ENCODE measurements at regions not wholly inside any gene's neighbourhood (a gene's known extent, or its start where the extent isn't known, plus 50 kb on each side); places are given as distances from the start of the nearest gene placed in this dataset.

DNA sequence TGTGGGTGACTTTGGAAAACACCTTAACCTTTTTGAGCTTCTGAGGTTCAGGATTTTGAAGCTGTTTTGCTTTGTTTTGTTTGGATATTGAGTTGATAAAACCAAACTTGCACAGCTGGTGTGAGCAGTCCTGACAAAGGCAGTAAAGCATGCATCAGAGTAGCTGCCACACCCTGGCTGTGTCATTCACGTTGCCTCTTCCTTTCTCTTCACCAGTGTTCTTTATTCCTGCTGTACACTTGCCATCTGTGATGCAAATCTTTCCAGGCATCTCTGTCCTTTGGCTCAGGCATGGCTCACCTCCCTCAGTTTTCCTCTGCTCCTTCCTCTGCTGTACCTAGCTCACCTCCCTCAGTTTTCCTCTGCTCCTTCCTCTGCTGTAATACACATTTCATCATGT is 1850.2 kb upstream of the AGA start:
- POLR2A ChIA-PET: no interaction called here
- no peak for ATAC-seq (replicated peaks in 1 of 4)

DNA sequence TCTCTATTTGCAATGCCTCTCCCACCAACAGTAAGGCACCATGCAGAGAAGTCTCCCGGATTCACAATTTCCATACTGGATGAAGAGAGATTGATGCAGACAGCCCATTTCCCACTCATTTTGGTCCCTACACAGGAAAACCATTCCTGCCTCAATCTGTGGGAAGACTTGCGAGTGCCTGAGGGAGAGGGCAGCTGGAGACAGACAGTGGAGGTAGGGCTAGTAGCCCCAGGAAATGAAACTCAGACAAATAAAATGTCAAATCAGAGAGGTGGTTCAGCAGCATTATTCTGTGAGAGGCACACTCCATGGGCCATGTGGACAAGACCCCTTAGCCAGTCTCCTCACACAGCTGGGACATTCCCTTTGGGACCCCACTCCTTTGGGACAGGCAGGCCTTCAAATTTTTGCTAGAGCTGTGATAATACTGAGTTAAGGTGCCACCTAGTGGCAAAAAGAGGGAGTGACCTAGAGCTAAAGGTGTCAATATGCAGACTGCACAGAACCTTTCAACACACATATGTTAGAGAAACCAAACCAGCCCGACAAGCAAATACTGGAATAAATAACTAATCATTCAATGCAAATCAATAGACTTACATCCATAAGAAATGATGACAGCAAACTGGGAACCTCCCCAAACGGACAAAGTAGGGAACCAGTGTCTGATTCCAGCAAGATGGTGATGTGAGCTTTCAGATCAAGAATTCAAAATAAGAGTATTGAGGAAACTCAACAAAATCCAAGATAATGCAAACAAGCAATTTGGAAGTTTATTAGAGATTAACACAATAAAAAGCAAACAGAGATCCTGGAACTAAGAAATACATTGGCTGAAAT is 1865.3 kb upstream of the AGA start:
- H3K4me3 ChIP-seq (ENCODE audit: control insufficient read depth in 1 of 2, extremely low read depth in 1 of 2, low read length in 1 of 2): no peak overlapping the region
- H3K27ac Mint-ChIP-seq: no peak overlapping the region
- no peak for ATAC-seq (replicated peaks in 1 of 4)

More for the DNA sequence above, 1850.2 kb upstream of the AGA start:
- H3K36me3 ChIP-seq (ENCODE audit: control insufficient read depth in 2 of 2, extremely low read depth in 1 of 2, insufficient read depth in 1 of 2, low read length in 1 of 2): no peaks in the 10 kb centered on the region
- H3K27me3 Mint-ChIP-seq: no peaks in the 10 kb centered on the region
- H3K36me3 Mint-ChIP-seq: no peaks in the 10 kb centered on the region
- WGBS (ENCODE audit: insufficient coverage): 23% methylated on average over 1 of the region's 1 CpG
- no peaks in the 10 kb centered on the region for H3K27me3 ChIP-seq (replicated peaks in 1 of 2; ENCODE audit: control insufficient read depth in 2 of 2, extremely low read depth in 1 of 2, insufficient read depth in 2 of 2, low read length in 1 of 2)
- CTCF ChIA-PET: no interaction called here
- peaks cover 12 to 27% (median 16%) of the 10 kb centered on the region in 3 donors for H3K9me3 Mint-ChIP-seq
- H3K4me1 ChIP-seq (ENCODE audit: control insufficient read depth in 1 of 2, extremely low read depth in 1 of 2, insufficient read depth in 2 of 2, low read length in 2 of 2): no peaks in the 10 kb centered on the region
- no peak overlapping the region for H3K4me3 ChIP-seq (ENCODE audit: control insufficient read depth in 1 of 2, extremely low read depth in 1 of 2, low read length in 1 of 2)
- H3K27ac Mint-ChIP-seq: no peak overlapping the region
- DNase-seq: no peak
- no peaks in the 10 kb centered on the region for H3K9me3 ChIP-seq
- H3K4me1 Mint-ChIP-seq: no peaks in the 10 kb centered on the region
- no peak overlapping the region for H3K4me3 Mint-ChIP-seq
- no peak overlapping the region for H3K27ac ChIP-seq (ENCODE audit: low read length)

DNA sequence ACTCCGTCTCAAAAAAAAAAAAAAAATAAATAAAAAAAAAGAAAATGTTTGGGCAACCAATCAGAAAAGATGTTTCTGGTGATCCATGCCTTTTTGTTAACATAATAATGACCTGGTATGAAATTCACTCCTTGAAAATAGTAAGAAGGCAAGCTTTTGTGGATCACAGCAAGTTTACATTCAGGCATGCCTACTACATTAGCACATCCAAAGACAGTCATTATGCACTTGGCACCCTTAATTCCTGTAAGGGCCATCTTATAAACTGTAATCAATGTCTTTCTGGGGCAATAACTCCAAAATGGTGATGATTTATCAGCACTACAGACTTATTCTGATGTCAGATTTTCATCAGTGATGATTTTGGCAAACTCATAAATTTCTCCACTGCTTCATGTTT is 1871.6 kb upstream of the AGA start:
- POLR2A ChIA-PET: no interaction called here
- WGBS (ENCODE audit: insufficient coverage): no CpG with 5 or more reads among the region's 1 CpG
- Mint-ChIP-seq H3K27ac (no peak overlapping the region), H3K9me3 (peaks cover 14 to 18% (median 14%) of the 10 kb centered on the region in 3 donors), H3K4me3 (no peak overlapping the region), H3K36me3 (no peaks in the 10 kb centered on the region), H3K4me1 (no peaks in the 10 kb centered on the region), H3K27me3 (no peaks in the 10 kb centered on the region)
- ATAC-seq (replicated peaks in 1 of 4) (no peak), DNase-seq (no peak)
- Histone ChIP-seq H3K4me3 (ENCODE audit: control insufficient read depth in 1 of 2, extremely low read depth in 1 of 2, low read length in 1 of 2) (no peak overlapping the region), H3K4me1 (ENCODE audit: control insufficient read depth in 1 of 2, extremely low read depth in 1 of 2, insufficient read depth in 2 of 2, low read length in 2 of 2) (no peaks in the 10 kb centered on the region), H3K27ac (ENCODE audit: low read length) (no peak overlapping the region), H3K9me3 (no peaks in the 10 kb centered on the region), H3K27me3 (replicated peaks in 1 of 2; ENCODE audit: control insufficient read depth in 2 of 2, extremely low read depth in 1 of 2, insufficient read depth in 2 of 2, low read length in 1 of 2) (no peaks in the 10 kb centered on the region), H3K36me3 (ENCODE audit: control insufficient read depth in 2 of 2, extremely low read depth in 1 of 2, insufficient read depth in 1 of 2, low read length in 1 of 2) (no peaks in the 10 kb centered on the region)
- CTCF ChIA-PET: no interaction called here

More for the DNA sequence above, 1865.3 kb upstream of the AGA start:
- Histone ChIP-seq H3K36me3 (ENCODE audit: control insufficient read depth in 2 of 2, extremely low read depth in 1 of 2, insufficient read depth in 1 of 2, low read length in 1 of 2) (no peaks in the 10 kb centered on the region), H3K4me1 (ENCODE audit: control insufficient read depth in 1 of 2, extremely low read depth in 1 of 2, insufficient read depth in 2 of 2, low read length in 2 of 2) (no peaks in the 10 kb centered on the region), H3K27me3 (replicated peaks in 1 of 2; ENCODE audit: control insufficient read depth in 2 of 2, extremely low read depth in 1 of 2, insufficient read depth in 2 of 2, low read length in 1 of 2) (no peaks in the 10 kb centered on the region), H3K9me3 (no peaks in the 10 kb centered on the region), H3K27ac (ENCODE audit: low read length) (no peak overlapping the region)
- ChIA-PET POLR2A (no interaction called here), CTCF (interaction anchor here in 1 of 2 donors (0.6 kb wide), 1 partner anchor 23 kb away, joined by 3 read pairs; no protein-coding TSS in a partner anchor)
- no peaks in the 10 kb centered on the region for H3K27me3 Mint-ChIP-seq
- H3K4me3 Mint-ChIP-seq: no peak overlapping the region
- H3K4me1 Mint-ChIP-seq: no peaks in the 10 kb centered on the region
- WGBS (ENCODE audit: insufficient coverage): no CpG with 5 or more reads among the region's 4 CpGs
- peak in 1 of 35 experiments; percentile 9 for DNase-seq
- H3K36me3 Mint-ChIP-seq: no peaks in the 10 kb centered on the region
- peaks cover 10 to 28% (median 14%) of the 10 kb centered on the region in 3 donors for H3K9me3 Mint-ChIP-seq

DNA sequence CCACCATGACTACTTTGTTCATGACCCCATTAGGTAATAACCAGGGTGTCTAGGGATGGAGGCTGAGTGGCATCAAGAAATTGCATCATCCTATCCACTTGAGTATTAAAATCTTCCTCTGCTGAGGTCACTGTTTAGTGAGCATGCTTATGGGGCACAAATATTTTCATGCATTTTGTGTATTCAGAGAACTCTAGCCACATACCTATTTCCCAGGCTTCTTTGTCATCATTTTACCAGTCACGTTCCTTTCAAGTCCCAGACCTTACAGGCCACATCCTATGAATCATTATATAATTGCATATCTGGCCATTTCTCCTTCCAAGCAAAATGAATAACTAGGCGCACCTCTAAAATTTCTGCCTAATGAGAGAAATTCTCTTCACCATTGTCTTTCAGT is 1882.9 kb upstream of the AGA start:
- Histone ChIP-seq H3K4me1 (ENCODE audit: control insufficient read depth in 1 of 2, extremely low read depth in 1 of 2, insufficient read depth in 2 of 2, low read length in 2 of 2) (no peaks in the 10 kb centered on the region), H3K9me3 (no peaks in the 10 kb centered on the region), H3K27ac (ENCODE audit: low read length) (no peak overlapping the region), H3K4me3 (ENCODE audit: control insufficient read depth in 1 of 2, extremely low read depth in 1 of 2, low read length in 1 of 2) (no peak overlapping the region), H3K27me3 (replicated peaks in 1 of 2; ENCODE audit: control insufficient read depth in 2 of 2, extremely low read depth in 1 of 2, insufficient read depth in 2 of 2, low read length in 1 of 2) (no peaks in the 10 kb centered on the region), H3K36me3 (ENCODE audit: control insufficient read depth in 2 of 2, extremely low read depth in 1 of 2, insufficient read depth in 1 of 2, low read length in 1 of 2) (no peaks in the 10 kb centered on the region)
- H3K36me3 Mint-ChIP-seq: no peaks in the 10 kb centered on the region
- DNase-seq (no peak), ATAC-seq (replicated peaks in 1 of 4) (no peak)
- WGBS (ENCODE audit: insufficient coverage): no CpG with 5 or more reads among the region's 2 CpGs
- H3K27ac Mint-ChIP-seq: no peak overlapping the region
- no peaks in the 10 kb centered on the region for H3K4me1 Mint-ChIP-seq
- H3K27me3 Mint-ChIP-seq: no peaks in the 10 kb centered on the region
- H3K9me3 Mint-ChIP-seq: peaks cover 2 to 4% (median 4%) of the 10 kb centered on the region in 3 donors
- ChIA-PET CTCF (no interaction called here), POLR2A (no interaction called here)
- no peak overlapping the region for H3K4me3 Mint-ChIP-seq

DNA sequence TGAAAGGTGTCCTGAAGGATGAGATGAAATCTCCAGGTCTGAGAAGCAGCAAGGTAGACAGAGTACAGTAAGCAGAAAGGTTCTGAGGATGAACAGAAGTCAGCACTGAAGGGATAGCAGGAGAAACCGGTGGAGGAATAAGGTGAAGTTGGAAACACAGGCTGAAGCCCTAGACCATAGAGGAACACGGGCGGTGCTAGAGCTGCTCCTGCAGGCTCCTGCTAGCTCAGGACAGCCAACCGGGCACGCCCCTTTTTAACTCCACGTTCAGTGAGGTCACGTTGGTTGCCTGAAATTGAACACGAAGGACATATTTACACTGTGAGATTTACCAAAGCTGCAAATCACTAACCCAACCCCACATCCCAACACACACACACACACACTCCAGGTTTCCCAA is 1886.4 kb upstream of the AGA start:
- Histone ChIP-seq H3K9me3 (no peaks in the 10 kb centered on the region), H3K27ac (ENCODE audit: low read length) (no peak overlapping the region), H3K36me3 (ENCODE audit: control insufficient read depth in 2 of 2, extremely low read depth in 1 of 2, insufficient read depth in 1 of 2, low read length in 1 of 2) (no peaks in the 10 kb centered on the region), H3K4me1 (ENCODE audit: control insufficient read depth in 1 of 2, extremely low read depth in 1 of 2, insufficient read depth in 2 of 2, low read length in 2 of 2) (no peaks in the 10 kb centered on the region), H3K4me3 (ENCODE audit: control insufficient read depth in 1 of 2, extremely low read depth in 1 of 2, low read length in 1 of 2) (no peak overlapping the region), H3K27me3 (replicated peaks in 1 of 2; ENCODE audit: control insufficient read depth in 2 of 2, extremely low read depth in 1 of 2, insufficient read depth in 2 of 2, low read length in 1 of 2) (no peaks in the 10 kb centered on the region)
- no peaks in the 10 kb centered on the region for H3K27me3 Mint-ChIP-seq
- no peak overlapping the region for H3K4me3 Mint-ChIP-seq
- ChIA-PET POLR2A (no interaction called here), CTCF (no interaction called here)
- DNase-seq (no peak), ATAC-seq (replicated peaks in 1 of 4) (no peak)
- 72% methylated on average over 8 of the region's 8 CpGs for WGBS (ENCODE audit: insufficient coverage)
- H3K36me3 Mint-ChIP-seq: no peaks in the 10 kb centered on the region
- peaks cover 2 to 8% (median 4%) of the 10 kb centered on the region in 3 donors for H3K9me3 Mint-ChIP-seq
- no peaks in the 10 kb centered on the region for H3K4me1 Mint-ChIP-seq
- H3K27ac Mint-ChIP-seq: no peak overlapping the region

DNA sequence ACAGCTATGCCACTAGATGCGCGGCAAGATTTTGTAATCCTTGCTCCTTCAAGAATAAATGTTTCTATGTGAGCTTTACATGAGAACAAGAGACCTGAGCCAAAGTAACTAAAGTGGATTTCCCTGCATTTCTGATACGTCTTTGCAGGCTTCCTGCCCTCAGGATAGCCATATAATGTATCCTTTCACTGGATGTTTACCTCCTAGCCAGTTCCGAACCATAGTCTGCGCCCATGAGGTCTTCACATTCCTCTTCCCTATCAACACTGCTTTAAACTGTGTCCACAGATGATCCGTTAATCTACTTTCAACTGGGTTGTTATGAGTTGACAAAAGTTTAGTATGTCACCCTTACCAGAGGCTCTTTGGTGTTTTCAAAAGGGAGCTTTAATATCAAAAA is 1889.1 kb upstream of the AGA start:
- H3K27ac ChIP-seq (ENCODE audit: low read length): no peak overlapping the region
- Mint-ChIP-seq H3K4me1 (no peaks in the 10 kb centered on the region), H3K9me3 (peaks cover 4 to 6% (median 4%) of the 10 kb centered on the region in 3 donors), H3K27me3 (no peaks in the 10 kb centered on the region), H3K4me3 (no peak overlapping the region), H3K36me3 (no peaks in the 10 kb centered on the region), H3K27ac (no peak overlapping the region)
- H3K4me1 ChIP-seq (ENCODE audit: control insufficient read depth in 1 of 2, extremely low read depth in 1 of 2, insufficient read depth in 2 of 2, low read length in 2 of 2): no peaks in the 10 kb centered on the region
- POLR2A ChIA-PET: no interaction called here
- no peaks in the 10 kb centered on the region for H3K9me3 ChIP-seq
- H3K36me3 ChIP-seq (ENCODE audit: control insufficient read depth in 2 of 2, extremely low read depth in 1 of 2, insufficient read depth in 1 of 2, low read length in 1 of 2): no peaks in the 10 kb centered on the region
- 74% methylated on average over 3 of the region's 6 CpGs for WGBS (ENCODE audit: insufficient coverage)
- DNase-seq (no peak), ATAC-seq (replicated peaks in 1 of 4) (no peak)
- CTCF ChIA-PET: no interaction called here
- no peak overlapping the region for H3K4me3 ChIP-seq (ENCODE audit: control insufficient read depth in 1 of 2, extremely low read depth in 1 of 2, low read length in 1 of 2)
- no peaks in the 10 kb centered on the region for H3K27me3 ChIP-seq (replicated peaks in 1 of 2; ENCODE audit: control insufficient read depth in 2 of 2, extremely low read depth in 1 of 2, insufficient read depth in 2 of 2, low read length in 1 of 2)

DNA sequence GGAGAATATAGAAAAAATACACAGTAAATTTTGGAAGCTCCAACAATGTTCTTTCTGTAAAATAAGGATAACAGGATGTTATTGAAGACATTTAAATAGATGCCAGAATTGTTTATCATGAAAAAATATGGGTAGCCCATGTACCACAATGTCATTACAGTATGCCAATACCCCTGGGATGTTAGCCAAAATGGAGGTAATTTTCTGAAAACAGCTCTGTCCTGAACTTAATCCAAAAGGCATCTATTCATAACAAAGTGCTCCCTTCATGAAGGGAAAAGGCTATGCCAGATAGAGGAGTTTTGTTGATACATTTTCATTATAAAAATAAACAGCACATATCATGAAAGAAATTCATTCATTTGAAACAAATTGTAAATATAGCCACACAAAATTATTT is 1902.6 kb upstream of the AGA start:
- H3K4me3 Mint-ChIP-seq: no peak overlapping the region
- Histone ChIP-seq H3K4me3 (ENCODE audit: control insufficient read depth in 1 of 2, extremely low read depth in 1 of 2, low read length in 1 of 2) (no peak overlapping the region), H3K27ac (ENCODE audit: low read length) (no peak overlapping the region), H3K4me1 (ENCODE audit: control insufficient read depth in 1 of 2, extremely low read depth in 1 of 2, insufficient read depth in 2 of 2, low read length in 2 of 2) (no peaks in the 10 kb centered on the region), H3K9me3 (peaks cover 3% of the 10 kb centered on the region), H3K27me3 (replicated peaks in 1 of 2; ENCODE audit: control insufficient read depth in 2 of 2, extremely low read depth in 1 of 2, insufficient read depth in 2 of 2, low read length in 1 of 2) (no peaks in the 10 kb centered on the region), H3K36me3 (ENCODE audit: control insufficient read depth in 2 of 2, extremely low read depth in 1 of 2, insufficient read depth in 1 of 2, low read length in 1 of 2) (no peaks in the 10 kb centered on the region)
- ChIA-PET CTCF (no interaction called here), POLR2A (no interaction called here)
- H3K4me1 Mint-ChIP-seq: no peaks in the 10 kb centered on the region
- peaks cover 5 to 15% (median 13%) of the 10 kb centered on the region in 3 donors for H3K9me3 Mint-ChIP-seq
- H3K36me3 Mint-ChIP-seq: no peaks in the 10 kb centered on the region
- H3K27ac Mint-ChIP-seq: no peak overlapping the region
- DNase-seq (no peak), ATAC-seq (replicated peaks in 1 of 4) (no peak)
- no peaks in the 10 kb centered on the region for H3K27me3 Mint-ChIP-seq
